ENCODE measurements at regions not wholly inside any gene's neighbourhood (a gene's known extent, or its start where the extent isn't known, plus 50 kb on each side); places are given as distances from the start of the nearest gene placed in this dataset.

GRCh38 chr14:22489957-22490950 lies 98.8 kb downstream of the DAD1 start:
- in situ Hi-C loops (cut with MboI; ENCODE audit: low sequenced_read_pairs in 4 of 4) (no loop called here), intact Hi-C loops (cut with DNase I; ENCODE audit: low total_unique reads) (no loop called here)
- Histone ChIP-seq H3K36me3 (no peaks in the 10 kb centered on the region), H3K9me3 (no peaks in the 10 kb centered on the region), H3K4me1 (no peaks in the 10 kb centered on the region), H3K4me3 (no peak overlapping the region), H3K27ac (no peak overlapping the region), H3K27me3 (peaks cover 7 to 15% (median 9%) of the 10 kb centered on the region in 3 donors)
- no peak for DNase-seq
- no peak for TF ChIP-seq POLR2A (IDR thresholded peaks at IDR 0.05)
- no peak for TF ChIP-seq CTCF (IDR thresholded peaks at IDR 0.05 in 4 of 5, conservative IDR thresholded peaks at IDR 0.05 in 1 of 5)
- no peak for ATAC-seq

- DNase-seq (no peak), ATAC-seq (no peak)
- Histone ChIP-seq H3K4me3 (no peak overlapping the region), H3K36me3 (no peaks in the 10 kb centered on the region), H3K9me3 (no peaks in the 10 kb centered on the region), H3K4me1 (no peaks in the 10 kb centered on the region), H3K27ac (no peak overlapping the region), H3K27me3 (peaks cover 7 to 15% (median 9%) of the 10 kb centered on the region in 3 donors)
- in situ Hi-C loops (cut with MboI; ENCODE audit: low sequenced_read_pairs in 4 of 4): no loop called here
- intact Hi-C loops (cut with DNase I; ENCODE audit: low total_unique reads): no loop called here
- no peak for TF ChIP-seq POLR2A (IDR thresholded peaks at IDR 0.05)
- no peak for TF ChIP-seq CTCF (IDR thresholded peaks at IDR 0.05 in 4 of 5, conservative IDR thresholded peaks at IDR 0.05 in 1 of 5)
Measured at GRCh38 chr14:22489244-22489545, 99.8 kb downstream of the DAD1 start.

GRCh38 chr14:22488522-22489243 lies 100.3 kb downstream of the DAD1 start:
- H3K9me3 ChIP-seq: no peaks in the 10 kb centered on the region
- ATAC-seq (no peak), DNase-seq (no peak)
- H3K27ac ChIP-seq: no peak overlapping the region
- peaks cover 7 to 15% (median 9%) of the 10 kb centered on the region in 3 donors for H3K27me3 ChIP-seq
- no peaks in the 10 kb centered on the region for H3K36me3 ChIP-seq
- intact Hi-C loops (cut with DNase I; ENCODE audit: low total_unique reads): no loop called here
- H3K4me3 ChIP-seq: no peak overlapping the region
- TF ChIP-seq POLR2A (IDR thresholded peaks at IDR 0.05): no peak
- no peak for TF ChIP-seq CTCF (IDR thresholded peaks at IDR 0.05 in 4 of 5, conservative IDR thresholded peaks at IDR 0.05 in 1 of 5)
- in situ Hi-C loops (cut with MboI; ENCODE audit: low sequenced_read_pairs in 4 of 4): no loop called here
- H3K4me1 ChIP-seq: no peaks in the 10 kb centered on the region

- in situ Hi-C loops (cut with MboI; ENCODE audit: low sequenced_read_pairs in 4 of 4) (no loop called here), intact Hi-C loops (cut with DNase I; ENCODE audit: low total_unique reads) (no loop called here)
- Histone ChIP-seq H3K4me1 (no peaks in the 10 kb centered on the region), H3K27me3 (peaks cover 7 to 15% (median 9%) of the 10 kb centered on the region in 3 donors), H3K36me3 (no peaks in the 10 kb centered on the region), H3K27ac (no peak overlapping the region), H3K9me3 (no peaks in the 10 kb centered on the region), H3K4me3 (no peak overlapping the region)
- DNase-seq (no peak), ATAC-seq (no peak)
- TF ChIP-seq CTCF (IDR thresholded peaks at IDR 0.05 in 4 of 5, conservative IDR thresholded peaks at IDR 0.05 in 1 of 5) (no peak), POLR2A (IDR thresholded peaks at IDR 0.05) (no peak)
Measured at GRCh38 chr14:22487941-22488340, 101.1 kb downstream of the DAD1 start.
